Tibial artery (tissue), 4 donors: ENCODE measurements at regions not wholly inside any gene's neighbourhood (a gene's known extent, or its start where the extent isn't known, plus 50 kb on each side); places are given as distances from the start of the nearest gene placed in this dataset.
"Not testable (repeated sequence)": the region's sequence is repeated elsewhere in the genome, so short reads cannot be mapped to it uniquely, and the experiment has no call there.

Source experiments
- DNase-seq, 2 donors: peaks; one replicate each; pipeline ENCODE4 v3.0.0-alpha.2; 2019
- H3K27ac ChIP-seq, 2 donors: fragments of 200-600 bp; sonication (generic) in 1 of 2; 1 replicate in 1 of 2; 2 replicates in 1 of 2; pipeline ENCODE4 v1.5.1; 2018 to 2019; ENCODE audit warnings: mild to moderate bottlenecking in 1 of 2
- H3K27me3 ChIP-seq, 2 donors: fragments of 200-600 bp; sonication (generic) in 1 of 2; one replicate each; pipeline versions ENCODE4 v1.5.1 to v1.6.0; 2016 to 2019
- H3K36me3 ChIP-seq, 3 donors: fragments of 200-600 bp; sonication (generic) in 2 of 3; one replicate each; pipeline ENCODE4 v1.5.1; 2016 to 2019; ENCODE audit warnings: mild to moderate bottlenecking in 2 of 3
- H3K4me1 ChIP-seq, 4 donors: fragments of 200-600 bp; sonication (generic) in 2 of 4; 1 replicate in 3 of 4; 2 replicates in 1 of 4; pipeline ENCODE4 v1.5.1; 2016 to 2019
- H3K4me3 ChIP-seq, 2 donors: fragments of 200-600 bp; sonication (generic) in 1 of 2; 1 replicate in 1 of 2; 2 replicates in 1 of 2; pipeline ENCODE4 v1.5.1; 2018 to 2019; ENCODE audit warnings: mild to moderate bottlenecking in 2 of 2
- H3K9me3 ChIP-seq, 3 donors: fragments of 200-600 bp; sonication (generic) in 1 of 3; one replicate each; pipeline ENCODE4 v1.5.1; 2016 to 2019
- intact Hi-C: fragments of 100-400 bp; cut with DNase I; formaldehyde crosslinking; loops from one replicate; pipeline ENCODE4 v1.15.0; 2023; ENCODE audit warnings: low total_unique reads
- TF ChIP-seq, protein P1 (sequence below), 2 experiments: fragments of 200-600 bp in 1 of 2; fragments of 450-650 bp in 1 of 2; IDR thresholded peaks; one replicate each; pipeline ENCODE4 v1.5.1; 2017 to 2019; ENCODE audit warnings: antibody characterized with exemption in 2 of 2, mild to moderate bottlenecking in 1 of 2, moderate library complexity in 1 of 2

DNA sequence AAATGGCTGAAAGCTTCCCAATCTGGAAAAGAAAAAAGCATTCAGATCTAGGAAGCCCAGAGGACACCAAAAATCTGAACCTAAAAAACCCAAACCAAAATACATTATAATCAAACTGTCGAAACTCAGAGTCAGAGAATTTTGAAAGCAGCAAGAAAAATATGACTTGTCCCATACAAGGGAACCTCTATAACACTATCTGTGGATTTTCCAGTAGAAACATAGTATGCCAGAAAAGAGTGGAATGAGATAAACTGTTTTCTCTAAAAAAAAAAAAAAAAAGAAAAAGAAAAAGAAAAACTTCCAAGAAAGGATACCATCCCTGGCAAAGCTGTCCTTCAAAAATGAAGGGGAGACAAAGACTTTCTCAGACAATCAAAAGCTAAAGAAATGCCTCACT, 179.0 kb downstream of the POM121L12 start:
- H3K4me3 ChIP-seq, result no peak overlapping the region
- H3K27ac ChIP-seq, result no peak overlapping the region
- no peaks in the 10 kb centered on the region for H3K27me3 ChIP-seq
- peaks cover 0 to 9% (median 5%) of the 10 kb centered on the region in 4 donors for H3K4me1 ChIP-seq
- DNase-seq, result no peak
- intact Hi-C loops, result no loop called here
- H3K9me3 ChIP-seq, result peaks cover 0 to 23% (median 22%) of the 10 kb centered on the region in 3 donors
- TF ChIP-seq, protein P1, sequence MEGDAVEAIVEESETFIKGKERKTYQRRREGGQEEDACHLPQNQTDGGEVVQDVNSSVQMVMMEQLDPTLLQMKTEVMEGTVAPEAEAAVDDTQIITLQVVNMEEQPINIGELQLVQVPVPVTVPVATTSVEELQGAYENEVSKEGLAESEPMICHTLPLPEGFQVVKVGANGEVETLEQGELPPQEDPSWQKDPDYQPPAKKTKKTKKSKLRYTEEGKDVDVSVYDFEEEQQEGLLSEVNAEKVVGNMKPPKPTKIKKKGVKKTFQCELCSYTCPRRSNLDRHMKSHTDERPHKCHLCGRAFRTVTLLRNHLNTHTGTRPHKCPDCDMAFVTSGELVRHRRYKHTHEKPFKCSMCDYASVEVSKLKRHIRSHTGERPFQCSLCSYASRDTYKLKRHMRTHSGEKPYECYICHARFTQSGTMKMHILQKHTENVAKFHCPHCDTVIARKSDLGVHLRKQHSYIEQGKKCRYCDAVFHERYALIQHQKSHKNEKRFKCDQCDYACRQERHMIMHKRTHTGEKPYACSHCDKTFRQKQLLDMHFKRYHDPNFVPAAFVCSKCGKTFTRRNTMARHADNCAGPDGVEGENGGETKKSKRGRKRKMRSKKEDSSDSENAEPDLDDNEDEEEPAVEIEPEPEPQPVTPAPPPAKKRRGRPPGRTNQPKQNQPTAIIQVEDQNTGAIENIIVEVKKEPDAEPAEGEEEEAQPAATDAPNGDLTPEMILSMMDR (IDR thresholded peaks at IDR 0.05), result no peak
- no peaks in the 10 kb centered on the region for H3K36me3 ChIP-seq

GRCh38 chr7:53218730-53219504, 183.5 kb downstream of the POM121L12 start:
- Histone ChIP-seq H3K9me3 (peaks cover 0 to 14% (median 11%) of the 10 kb centered on the region in 3 donors), H3K4me3 (peak overlapping the region; percentile 42 to 54), H3K27me3 (no peaks in the 10 kb centered on the region), H3K36me3 (no peaks in the 10 kb centered on the region), H3K27ac (no peak overlapping the region), H3K4me1 (peaks cover 0 to 10% (median 5%) of the 10 kb centered on the region in 4 donors)
- intact Hi-C loops, result no loop called here
- TF ChIP-seq, protein P1 (IDR thresholded peaks at IDR 0.05), result no peak
- DNase-seq, result no peak

DNA sequence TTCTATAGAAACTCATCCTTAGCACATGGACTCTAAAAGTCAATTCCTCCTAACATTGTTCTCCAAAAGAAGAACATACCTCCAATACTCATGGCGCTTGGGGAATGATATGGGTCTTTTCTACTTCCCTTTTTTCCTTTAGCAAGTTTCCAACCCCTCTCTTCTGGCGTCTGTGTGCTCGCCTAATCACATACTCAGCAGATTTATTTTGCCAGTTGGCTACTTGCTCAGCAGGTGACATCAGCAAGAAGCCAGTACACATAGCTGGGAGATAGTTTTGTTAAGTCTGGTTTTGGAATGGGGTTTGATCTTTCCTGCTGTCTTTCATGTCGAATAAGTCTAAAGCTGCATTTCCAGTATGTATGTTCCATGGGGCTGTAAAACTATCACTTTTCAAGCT, 193.8 kb downstream of the POM121L12 start:
- Histone ChIP-seq H3K4me1 (no peaks in the 10 kb centered on the region), H3K27me3 (no peaks in the 10 kb centered on the region), H3K4me3 (no peak overlapping the region), H3K27ac (no peak overlapping the region), H3K36me3 (no peaks in the 10 kb centered on the region), H3K9me3 (no peaks in the 10 kb centered on the region)
- intact Hi-C loops, result no loop called here
- TF ChIP-seq, protein P1 (IDR thresholded peaks at IDR 0.05), result no peak
- DNase-seq, result no peak

- peaks cover 0 to 15% (median 2%) of the 10 kb centered on the region in 4 donors for H3K4me1 ChIP-seq
- DNase-seq, result no peak
- H3K4me3 ChIP-seq, result peak overlapping the region in 1 of 2 donors; percentile 12
- peak overlapping the region; percentile 49 to 52 for H3K27ac ChIP-seq
- no peaks in the 10 kb centered on the region for H3K27me3 ChIP-seq
- no peaks in the 10 kb centered on the region for H3K36me3 ChIP-seq
- intact Hi-C loops, result no loop called here
- TF ChIP-seq, protein P1 (IDR thresholded peaks at IDR 0.05), result no peak
- H3K9me3 ChIP-seq, result no peaks in the 10 kb centered on the region
These were observed 202.0 kb downstream of the POM121L12 start for GRCh38 chr7:53237344-53237913.

- TF ChIP-seq, protein P1 (IDR thresholded peaks at IDR 0.05), result no peak
- Histone ChIP-seq H3K4me1 (peaks cover 0 to 15% (median 2%) of the 10 kb centered on the region in 4 donors), H3K9me3 (no peaks in the 10 kb centered on the region), H3K4me3 (peak overlapping the region in 1 of 2 donors; percentile 12), H3K36me3 (no peaks in the 10 kb centered on the region), H3K27me3 (no peaks in the 10 kb centered on the region), H3K27ac (peak overlapping the region; percentile 49 to 52)
- intact Hi-C loops, result no loop called here
- DNase-seq, result no peak
These were observed 202.7 kb downstream of the POM121L12 start for GRCh38 chr7:53238021-53238605.

DNA sequence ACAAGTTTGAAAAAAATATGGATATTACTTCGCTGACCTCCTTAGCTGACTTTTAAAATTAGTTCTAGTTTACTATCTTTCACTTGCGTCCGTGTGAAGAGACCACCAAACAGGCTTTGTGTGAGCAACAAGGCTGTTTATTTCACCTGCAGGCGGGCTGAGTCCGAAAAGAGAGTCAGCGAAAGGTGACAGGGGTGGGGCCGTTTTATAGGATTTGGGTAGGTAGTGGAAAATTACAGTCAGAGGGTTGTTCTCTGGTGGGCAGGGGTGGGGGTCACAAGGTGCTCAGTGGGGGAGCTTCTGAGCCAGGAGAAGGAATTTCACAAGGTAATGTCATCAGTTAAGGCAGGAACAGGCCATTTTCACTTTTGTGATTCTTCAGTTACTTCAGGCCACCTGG, 203.7 kb downstream of the POM121L12 start:
- H3K27ac ChIP-seq, H3K36me3 ChIP-seq, H3K9me3 ChIP-seq, DNase-seq, H3K4me3 ChIP-seq, H3K27me3 ChIP-seq, intact Hi-C loops: not testable (repeated sequence)
- peaks cover 0 to 15% (median 2%) of the 10 kb centered on the region in 4 donors for H3K4me1 ChIP-seq
